Ascending aorta (tissue), 2 donors: ENCODE measurements at regions not wholly inside any gene's neighbourhood (a gene's known extent, or its start where the extent isn't known, plus 50 kb on each side); places are given as distances from the start of the nearest gene placed in this dataset.
A peak's percentile ranks its signal among the peaks of the same experiment; 100 is the strongest.

Source experiments
- DNase-seq, 2 donors: peaks; one replicate each; pipeline ENCODE4 v3.0.0-alpha.2; 2019; ENCODE audit warnings: low spot score in 2 of 2
- H3K27ac ChIP-seq, 2 donors: fragments of 200-600 bp; sonication (generic); one replicate each; pipeline ENCODE4 v1.5.1; 2016 to 2017; ENCODE audit warnings: mild to moderate bottlenecking in 1 of 2
- H3K27me3 ChIP-seq: fragments of 200-600 bp; sonication (generic); one replicate; pipeline ENCODE4 v1.5.1; 2017
- H3K36me3 ChIP-seq, 2 donors: fragments of 200-600 bp; sonication (generic); one replicate each; pipeline ENCODE4 v1.5.1; 2016
- H3K4me1 ChIP-seq, 2 donors: fragments of 200-600 bp; sonication (generic); one replicate each; pipeline ENCODE4 v1.5.1; 2016 to 2017; ENCODE audit warnings: mild to moderate bottlenecking in 1 of 2
- H3K4me3 ChIP-seq, 2 donors: fragments of 200-600 bp; sonication (generic); one replicate each; pipeline ENCODE4 v1.5.1; 2016 to 2017; ENCODE audit warnings: mild to moderate bottlenecking in 1 of 2
- H3K9me3 ChIP-seq, 2 donors: fragments of 200-600 bp; sonication (generic); one replicate each; pipeline ENCODE4 v1.5.1; 2016
- CTCF ChIP-seq, 3 experiments: fragments of 200-600 bp in 2 of 3; fragments of 450-650 bp in 1 of 3; sonication (generic) in 2 of 3; IDR thresholded peaks; one replicate each; pipeline ENCODE4 v1.5.1; 2016 to 2019; ENCODE audit warnings: antibody characterized with exemption in 3 of 3, mild to moderate bottlenecking in 1 of 3, moderate library complexity in 1 of 3
- intact Hi-C: fragments of 100-400 bp; cut with DNase I; formaldehyde crosslinking; loops from one replicate; pipeline ENCODE4 v1.15.1; 2023

- H3K4me1 ChIP-seq: peaks cover 0 to 7% of the 10 kb centered on the region in 2 donors
- no peak overlapping the region for H3K4me3 ChIP-seq
- no peak overlapping the region for H3K27ac ChIP-seq
- no peaks in the 10 kb centered on the region for H3K36me3 ChIP-seq
- H3K27me3 ChIP-seq: no peaks in the 10 kb centered on the region
- no peak for DNase-seq
- H3K9me3 ChIP-seq: no peaks in the 10 kb centered on the region
- intact Hi-C loops: loop anchor here (5.0 kb wide), 1 partner anchor 195 kb away; the partner anchor contains the start of gene F3
- TF ChIP-seq CTCF (IDR thresholded peaks at IDR 0.05): no peak
Observed at GRCh38 chr1:94737124-94737998, 82.8 kb upstream of the SLC44A3 start.

GRCh38 chr1:94736549-94736948 lies 83.6 kb upstream of the SLC44A3 start:
- intact Hi-C loops: loop anchor here (5.0 kb wide), 1 partner anchor 194 kb away; the partner anchor contains the start of gene F3
- no peaks in the 10 kb centered on the region for H3K36me3 ChIP-seq
- no peak overlapping the region for H3K4me3 ChIP-seq
- H3K9me3 ChIP-seq: no peaks in the 10 kb centered on the region
- DNase-seq: no peak
- H3K4me1 ChIP-seq: peaks cover 0 to 7% of the 10 kb centered on the region in 2 donors
- no peak for TF ChIP-seq CTCF (IDR thresholded peaks at IDR 0.05)
- no peaks in the 10 kb centered on the region for H3K27me3 ChIP-seq
- H3K27ac ChIP-seq: no peak overlapping the region

GRCh38 chr1:94736073-94736472 lies 84.1 kb upstream of the SLC44A3 start:
- Histone ChIP-seq H3K36me3 (no peaks in the 10 kb centered on the region), H3K9me3 (no peaks in the 10 kb centered on the region), H3K27me3 (no peaks in the 10 kb centered on the region), H3K4me3 (no peak overlapping the region), H3K4me1 (peaks cover 0 to 7% of the 10 kb centered on the region in 2 donors), H3K27ac (no peak overlapping the region)
- no peak for TF ChIP-seq CTCF (IDR thresholded peaks at IDR 0.05)
- intact Hi-C loops: loop anchor here (5.0 kb wide), 1 partner anchor 194 kb away; the partner anchor contains the start of gene F3
- no peak for DNase-seq

- H3K9me3 ChIP-seq: no peaks in the 10 kb centered on the region
- H3K4me3 ChIP-seq: no peak overlapping the region
- no peaks in the 10 kb centered on the region for H3K36me3 ChIP-seq
- intact Hi-C loops: loop anchor here (5.0 kb wide), 1 partner anchor 193 kb away; the partner anchor contains the start of gene F3
- DNase-seq: no peak
- no peak for TF ChIP-seq CTCF (IDR thresholded peaks at IDR 0.05)
- H3K27ac ChIP-seq: peak overlapping the region; percentile 29 to 61
- peaks cover 0 to 7% of the 10 kb centered on the region in 2 donors for H3K4me1 ChIP-seq
- no peaks in the 10 kb centered on the region for H3K27me3 ChIP-seq
Observed at GRCh38 chr1:94734963-94735901, 84.9 kb upstream of the SLC44A3 start.

GRCh38 chr1:94731891-94732290 lies 88.3 kb upstream of the SLC44A3 start:
- Histone ChIP-seq H3K27ac (no peak overlapping the region), H3K4me3 (no peak overlapping the region), H3K4me1 (peaks cover 0 to 8% of the 10 kb centered on the region in 2 donors), H3K36me3 (no peaks in the 10 kb centered on the region), H3K9me3 (no peaks in the 10 kb centered on the region), H3K27me3 (no peaks in the 10 kb centered on the region)
- no peak for TF ChIP-seq CTCF (IDR thresholded peaks at IDR 0.05)
- intact Hi-C loops: no loop called here
- DNase-seq: no peak
